Testis (tissue), 2 donors: ENCODE measurements at regions not wholly inside any gene's neighbourhood (a gene's known extent, or its start where the extent isn't known, plus 50 kb on each side); places are given as distances from the start of the nearest gene placed in this dataset.

Source experiments
- DNase-seq: peaks from one replicate; pipeline ENCODE4 v3.0.0-alpha.2; 2019
- H3K27ac ChIP-seq, 2 donors: fragments of 200-600 bp; sonication (generic); one replicate each; pipeline ENCODE4 v1.5.1; 2019
- H3K27me3 ChIP-seq: fragments of 200-600 bp; sonication (generic); one replicate; pipeline ENCODE4 v1.5.1; 2019
- H3K36me3 ChIP-seq: fragments of 200-600 bp; sonication (generic); one replicate; pipeline ENCODE4 v1.5.1; 2017; ENCODE audit warnings: low read depth; ENCODE audit errors: missing control alignments
- H3K4me1 ChIP-seq: fragments of 200-600 bp; sonication (generic); one replicate; pipeline ENCODE4 v1.5.1; 2019
- H3K4me3 ChIP-seq, 2 donors: fragments of 200-600 bp; sonication (generic); one replicate each; pipeline ENCODE4 v1.5.1; 2017 to 2019
- H3K9me3 ChIP-seq: fragments of 200-600 bp; sonication (generic); one replicate; pipeline ENCODE4 v1.5.1; 2017
- POLR2A ChIP-seq: fragments of 450-650 bp; IDR thresholded peaks from one replicate; pipeline ENCODE4 v1.6.1; 2017; ENCODE audit warnings: antibody characterized with exemption, mild to moderate bottlenecking, moderate library complexity
- WGBS, 2 donors: methylation state at CpG; one replicate each; pipeline ENCODE4 v1.1.5; 2018; 5-methylcytosine and 5-hydroxymethylcytosine counted together
- intact Hi-C: fragments of 100-400 bp; cut with DNase I; formaldehyde crosslinking; loops from one replicate; pipeline ENCODE4 v1.15.1; 2023; ENCODE audit warnings: low total_unique reads
- TF ChIP-seq, protein P1 (sequence below), 3 experiments: fragments of 450-650 bp in 2 of 3; fragments of 200-600 bp in 1 of 3; sonication (generic) in 1 of 3; IDR thresholded peaks; one replicate each; pipeline ENCODE4 v1.5.1; 2016 to 2019; ENCODE audit warnings: antibody characterized with exemption in 3 of 3, mild to moderate bottlenecking in 2 of 3, moderate library complexity in 1 of 3

DNA sequence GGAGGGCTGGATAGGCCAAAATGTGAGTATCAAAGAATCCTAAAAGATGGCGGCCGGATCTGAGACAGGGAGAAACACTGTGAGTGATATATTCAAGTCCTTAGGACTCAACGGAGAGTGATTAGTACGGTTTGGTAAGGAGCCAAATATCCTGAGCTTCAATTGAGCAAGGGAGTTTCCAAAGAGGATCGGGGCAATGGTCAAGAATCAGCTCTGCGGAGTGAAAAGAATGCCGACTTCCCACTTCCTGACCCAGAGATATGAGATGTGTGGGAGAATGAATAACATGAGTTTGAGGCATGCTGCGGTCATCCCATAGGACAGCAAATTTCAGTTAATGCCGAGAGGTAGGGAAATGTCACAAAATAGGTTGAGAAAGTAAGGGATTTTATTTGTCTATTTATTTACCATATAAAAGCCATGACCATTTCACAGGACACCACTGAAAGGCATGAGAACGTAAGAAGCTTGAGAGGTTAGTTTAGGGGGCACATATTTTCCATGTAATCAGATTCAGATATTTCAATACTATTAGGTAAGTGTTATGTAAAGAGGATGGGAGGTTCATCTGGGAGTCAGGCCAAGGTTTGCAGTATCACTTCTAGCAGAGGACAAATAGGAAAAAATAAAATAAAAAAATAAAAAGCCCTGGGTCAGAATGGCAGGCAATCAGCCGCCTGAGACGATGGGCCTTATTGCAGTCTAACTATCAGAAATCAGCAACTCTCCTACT lies 165.6 kb downstream of the HGF start:
- no peaks in the 10 kb centered on the region for H3K36me3 ChIP-seq
- no peak overlapping the region for H3K27ac ChIP-seq
- DNase-seq: no peak
- no peaks in the 10 kb centered on the region for H3K27me3 ChIP-seq
- no peaks in the 10 kb centered on the region for H3K4me1 ChIP-seq
- no peak overlapping the region for H3K4me3 ChIP-seq
- WGBS, 2 donors: 39 to 51% methylated on average over 12 of the region's 12 CpGs
- TF ChIP-seq POLR2A: no peak
- TF ChIP-seq, protein P1, sequence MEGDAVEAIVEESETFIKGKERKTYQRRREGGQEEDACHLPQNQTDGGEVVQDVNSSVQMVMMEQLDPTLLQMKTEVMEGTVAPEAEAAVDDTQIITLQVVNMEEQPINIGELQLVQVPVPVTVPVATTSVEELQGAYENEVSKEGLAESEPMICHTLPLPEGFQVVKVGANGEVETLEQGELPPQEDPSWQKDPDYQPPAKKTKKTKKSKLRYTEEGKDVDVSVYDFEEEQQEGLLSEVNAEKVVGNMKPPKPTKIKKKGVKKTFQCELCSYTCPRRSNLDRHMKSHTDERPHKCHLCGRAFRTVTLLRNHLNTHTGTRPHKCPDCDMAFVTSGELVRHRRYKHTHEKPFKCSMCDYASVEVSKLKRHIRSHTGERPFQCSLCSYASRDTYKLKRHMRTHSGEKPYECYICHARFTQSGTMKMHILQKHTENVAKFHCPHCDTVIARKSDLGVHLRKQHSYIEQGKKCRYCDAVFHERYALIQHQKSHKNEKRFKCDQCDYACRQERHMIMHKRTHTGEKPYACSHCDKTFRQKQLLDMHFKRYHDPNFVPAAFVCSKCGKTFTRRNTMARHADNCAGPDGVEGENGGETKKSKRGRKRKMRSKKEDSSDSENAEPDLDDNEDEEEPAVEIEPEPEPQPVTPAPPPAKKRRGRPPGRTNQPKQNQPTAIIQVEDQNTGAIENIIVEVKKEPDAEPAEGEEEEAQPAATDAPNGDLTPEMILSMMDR (IDR thresholded peaks at IDR 0.05): no peak
- intact Hi-C loops: no loop called here
- no peaks in the 10 kb centered on the region for H3K9me3 ChIP-seq

DNA sequence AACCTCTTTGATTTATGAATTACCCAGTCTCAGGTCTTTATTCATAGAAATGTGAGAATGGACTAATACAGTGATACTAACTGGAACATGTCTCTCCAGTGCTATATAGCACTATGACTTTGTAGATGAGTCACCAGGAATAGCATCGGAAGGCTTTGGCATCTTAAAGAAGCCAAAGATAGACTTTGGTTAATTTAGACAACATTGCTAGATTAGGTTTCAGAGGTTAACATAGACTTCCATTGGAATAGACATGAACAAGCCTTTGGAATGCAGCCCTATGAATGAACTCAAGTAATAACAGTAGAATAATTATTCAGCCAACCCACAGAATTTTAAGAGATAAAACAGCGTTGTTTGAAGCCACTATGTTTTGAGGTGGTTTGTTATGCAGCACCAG lies 169.2 kb downstream of the HGF start:
- intact Hi-C loops: no loop called here
- Histone ChIP-seq H3K36me3 (no peaks in the 10 kb centered on the region), H3K27me3 (no peaks in the 10 kb centered on the region), H3K4me1 (no peaks in the 10 kb centered on the region), H3K4me3 (no peak overlapping the region), H3K9me3 (no peaks in the 10 kb centered on the region), H3K27ac (no peak overlapping the region)
- TF ChIP-seq, protein P1 (IDR thresholded peaks at IDR 0.05): no peak
- no peak for TF ChIP-seq POLR2A
- no peak for DNase-seq
- WGBS, 2 donors: 70 to 82% methylated on average over 2 of the region's 2 CpGs

DNA sequence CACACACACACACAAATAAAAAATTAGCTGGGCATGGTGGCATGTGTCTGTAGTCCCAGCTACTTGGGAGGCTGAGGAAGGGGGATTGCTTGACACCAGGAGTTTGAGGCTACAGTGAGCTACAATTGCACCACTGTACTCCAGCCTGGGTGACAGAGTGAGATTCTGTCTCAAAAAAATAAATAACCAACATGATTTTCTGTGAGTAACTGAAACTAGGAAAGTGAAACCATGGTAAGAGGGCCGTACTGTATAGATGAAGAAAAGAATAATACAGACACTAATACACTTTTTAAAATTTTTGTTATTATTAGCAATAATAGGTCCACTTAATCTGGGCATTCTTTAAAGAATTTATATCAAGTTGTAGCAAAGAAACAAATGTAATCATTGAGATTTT lies 170.9 kb downstream of the HGF start:
- TF ChIP-seq, protein P1 (IDR thresholded peaks at IDR 0.05): no peak
- TF ChIP-seq POLR2A: no peak
- H3K4me1 ChIP-seq: no peaks in the 10 kb centered on the region
- DNase-seq: no peak
- H3K9me3 ChIP-seq: no peaks in the 10 kb centered on the region
- H3K4me3 ChIP-seq: no peak overlapping the region
- no peaks in the 10 kb centered on the region for H3K36me3 ChIP-seq
- 90 to 91% methylated on average over 1 of the region's 1 CpG for WGBS, 2 donors
- H3K27me3 ChIP-seq: no peaks in the 10 kb centered on the region
- intact Hi-C loops: no loop called here
- H3K27ac ChIP-seq: no peak overlapping the region

DNA sequence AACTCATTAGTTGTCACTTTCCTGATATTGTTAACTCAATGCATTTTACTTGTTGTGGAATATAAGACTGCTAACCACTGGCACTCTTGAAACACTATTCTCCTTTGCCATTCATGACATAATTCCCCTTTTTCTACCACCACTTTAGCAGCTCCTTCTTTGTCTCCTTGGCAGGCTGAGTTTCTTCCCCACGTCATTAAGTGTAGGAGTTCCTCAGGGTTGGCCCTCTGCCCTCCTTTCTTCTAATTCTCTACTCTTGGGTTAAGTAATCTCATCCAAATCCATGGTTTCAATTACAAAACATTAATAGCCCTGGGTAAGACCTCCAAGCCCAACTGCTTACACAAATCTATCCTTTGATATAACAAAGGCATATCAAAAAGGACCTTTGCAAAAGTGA lies 175.1 kb downstream of the HGF start:
- intact Hi-C loops: no loop called here
- peak; percentile 29 for DNase-seq

More for the DNA sequence above, 175.1 kb downstream of the HGF start:
- no peak for TF ChIP-seq POLR2A
- TF ChIP-seq, protein P1 (IDR thresholded peaks at IDR 0.05): no peak
- 26 to 61% methylated on average over 1 of the region's 1 CpG for WGBS, 2 donors
- no peak overlapping the region for H3K27ac ChIP-seq
- no peaks in the 10 kb centered on the region for H3K4me1 ChIP-seq
- H3K36me3 ChIP-seq: no peaks in the 10 kb centered on the region
- H3K9me3 ChIP-seq: no peaks in the 10 kb centered on the region
- no peak overlapping the region for H3K4me3 ChIP-seq
- no peaks in the 10 kb centered on the region for H3K27me3 ChIP-seq
